GM21529 (cell line): ENCODE measurements at regions not wholly inside any gene's neighbourhood (a gene's known extent, or its start where the extent isn't known, plus 50 kb on each side); places are given as distances from the start of the nearest gene placed in this dataset.
"Not testable (repeated sequence)": the region's sequence is repeated elsewhere in the genome, so short reads cannot be mapped to it uniquely, and the experiment has no call there.

Experiments
- ATAC-seq: cut with Tn5 transposase; IDR thresholded peaks from one replicate; pipeline ENCODE4 v1.9.1; 2021; ENCODE audit not compliant: unreplicated experiment

- ATAC-seq, result no peak
Observed at GRCh38 chr3:64824394-64824909, 136.7 kb upstream of the ADAMTS9 start.

GRCh38 chr3:64818196-64818595 lies 130.4 kb upstream of the ADAMTS9 start:
- ATAC-seq, result no peak

GRCh38 chr3:64816355-64816754 lies 128.6 kb upstream of the ADAMTS9 start:
- no peak for ATAC-seq

GRCh38 chr3:64815789-64816188 lies 128.0 kb upstream of the ADAMTS9 start:
- no peak for ATAC-seq

GRCh38 chr3:64815195-64815631 lies 127.4 kb upstream of the ADAMTS9 start:
- ATAC-seq, result no peak

GRCh38 chr3:64814351-64814750 lies 126.6 kb upstream of the ADAMTS9 start:
- no peak for ATAC-seq

- no peak for ATAC-seq
Observed at GRCh38 chr3:64813326-64813725, 125.5 kb upstream of the ADAMTS9 start.

GRCh38 chr3:64809086-64809485 lies 121.3 kb upstream of the ADAMTS9 start:
- ATAC-seq, result no peak

- no peak for ATAC-seq
Observed at GRCh38 chr3:64808061-64808460, 120.3 kb upstream of the ADAMTS9 start.

- ATAC-seq, result no peak
Observed at GRCh38 chr3:64806668-64807605, 119.1 kb upstream of the ADAMTS9 start.

- no peak for ATAC-seq
Observed at GRCh38 chr3:64805978-64806377, 118.2 kb upstream of the ADAMTS9 start.

- no peak for ATAC-seq
Observed at GRCh38 chr3:64805248-64805647, 117.4 kb upstream of the ADAMTS9 start.

- no peak for ATAC-seq
Observed at GRCh38 chr3:64803469-64803868, 115.7 kb upstream of the ADAMTS9 start.

- no peak for ATAC-seq
Observed at GRCh38 chr3:64802460-64802859, 114.7 kb upstream of the ADAMTS9 start.

GRCh38 chr3:64801856-64802255 lies 114.1 kb upstream of the ADAMTS9 start:
- no peak for ATAC-seq

GRCh38 chr3:64799606-64800005 lies 111.8 kb upstream of the ADAMTS9 start:
- ATAC-seq, result no peak

- no peak for ATAC-seq
Observed at GRCh38 chr3:64798316-64798715, 110.5 kb upstream of the ADAMTS9 start.

GRCh38 chr3:64796607-64797399 lies 109.0 kb upstream of the ADAMTS9 start:
- ATAC-seq, result no peak

- ATAC-seq, result no peak
Observed at GRCh38 chr3:64792445-64792844, 104.6 kb upstream of the ADAMTS9 start.

GRCh38 chr3:64789111-64789510 lies 101.3 kb upstream of the ADAMTS9 start:
- no peak for ATAC-seq

- no peak for ATAC-seq
Observed at GRCh38 chr3:64783200-64783599, 95.4 kb upstream of the ADAMTS9 start.

- not testable (repeated sequence) for ATAC-seq
Observed at GRCh38 chr3:64780923-64781322, 93.1 kb upstream of the ADAMTS9 start.
